Astrocyte of the cerebellum (primary cell): ENCODE measurements at regions not wholly inside any gene's neighbourhood (a gene's known extent, or its start where the extent isn't known, plus 50 kb on each side); places are given as distances from the start of the nearest gene placed in this dataset.

Experiments used
- DNase-seq: peaks from one replicate; pipeline ENCODE4 v3.0.0-alpha.2; 2011; ENCODE audit warnings: low read depth
- H3K4me3 ChIP-seq: 2 replicates; pipeline ENCODE4 v1.5.1; 2011; ENCODE audit warnings: mild to moderate bottlenecking, low read depth, low read length, moderate library complexity
- in situ Hi-C: cut with HindIII; loops from 2 replicates; pipeline ENCODE4 v1.10.0; 2017; ENCODE audit warnings: low sequenced_read_pairs
- TF ChIP-seq, protein P1 (sequence below): IDR thresholded peaks from 2 replicates; pipeline ENCODE4 v1.5.1; 2012; ENCODE audit warnings: low read length, low read depth, moderate library complexity, mild to moderate bottlenecking; ENCODE audit errors: missing control alignments

GRCh38 chr12:116393255-116393654 lies 115.8 kb upstream of the MED13L start:
- in situ Hi-C loops, result loop anchor here (5.0 kb wide), 2 partner anchors 41 to 64 kb away; no protein-coding TSS in a partner anchor
- DNase-seq, result no peak
- H3K4me3 ChIP-seq, result no peak overlapping the region
- TF ChIP-seq, protein P1, sequence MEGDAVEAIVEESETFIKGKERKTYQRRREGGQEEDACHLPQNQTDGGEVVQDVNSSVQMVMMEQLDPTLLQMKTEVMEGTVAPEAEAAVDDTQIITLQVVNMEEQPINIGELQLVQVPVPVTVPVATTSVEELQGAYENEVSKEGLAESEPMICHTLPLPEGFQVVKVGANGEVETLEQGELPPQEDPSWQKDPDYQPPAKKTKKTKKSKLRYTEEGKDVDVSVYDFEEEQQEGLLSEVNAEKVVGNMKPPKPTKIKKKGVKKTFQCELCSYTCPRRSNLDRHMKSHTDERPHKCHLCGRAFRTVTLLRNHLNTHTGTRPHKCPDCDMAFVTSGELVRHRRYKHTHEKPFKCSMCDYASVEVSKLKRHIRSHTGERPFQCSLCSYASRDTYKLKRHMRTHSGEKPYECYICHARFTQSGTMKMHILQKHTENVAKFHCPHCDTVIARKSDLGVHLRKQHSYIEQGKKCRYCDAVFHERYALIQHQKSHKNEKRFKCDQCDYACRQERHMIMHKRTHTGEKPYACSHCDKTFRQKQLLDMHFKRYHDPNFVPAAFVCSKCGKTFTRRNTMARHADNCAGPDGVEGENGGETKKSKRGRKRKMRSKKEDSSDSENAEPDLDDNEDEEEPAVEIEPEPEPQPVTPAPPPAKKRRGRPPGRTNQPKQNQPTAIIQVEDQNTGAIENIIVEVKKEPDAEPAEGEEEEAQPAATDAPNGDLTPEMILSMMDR, result no peak

DNA sequence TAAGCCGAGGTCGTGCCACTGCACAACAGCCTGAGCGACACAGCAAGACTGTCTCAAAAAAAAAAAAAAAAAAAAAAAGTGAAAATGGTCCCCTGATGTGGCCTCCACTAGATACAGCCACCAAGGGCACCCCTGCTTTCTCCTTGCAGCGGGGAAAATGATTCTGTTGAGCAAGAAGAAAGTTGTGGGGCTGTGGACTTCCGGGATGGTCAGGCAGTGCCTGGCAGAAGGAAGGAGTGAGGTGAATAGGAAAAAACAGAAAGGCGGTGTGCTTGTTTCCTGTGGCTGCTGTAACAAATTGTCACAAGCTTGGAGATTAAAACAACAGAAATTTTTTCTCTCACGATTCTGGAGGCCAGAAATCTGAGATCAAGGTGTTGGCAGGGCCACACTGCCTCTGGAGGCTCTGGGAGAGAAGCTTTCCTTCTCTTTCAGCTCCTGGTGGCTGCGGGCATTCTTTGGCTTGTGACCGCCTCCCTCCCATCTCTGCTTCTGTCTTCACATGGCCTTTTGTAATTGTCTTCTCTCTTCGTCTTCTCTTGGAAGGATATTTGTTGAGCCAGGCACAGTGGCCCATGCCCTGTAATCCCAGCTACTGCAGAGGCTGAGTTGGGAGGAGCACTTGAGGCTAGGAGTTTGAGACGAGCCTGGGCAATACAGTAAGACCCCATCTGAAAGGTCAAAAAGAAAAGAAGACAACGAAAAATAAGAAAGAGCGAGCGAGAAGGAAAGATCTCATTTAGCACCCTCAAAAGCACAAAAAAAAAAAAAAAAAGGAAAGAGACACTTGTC lies 116.6 kb upstream of the MED13L start:
- in situ Hi-C loops, result loop anchor here (5.0 kb wide), 2 partner anchors 42 to 63 kb away; no protein-coding TSS in a partner anchor
- DNase-seq, result no peak
- TF ChIP-seq, protein P1, result no peak

GRCh38 chr12:116395396-116395795 lies 117.9 kb upstream of the MED13L start:
- no peak for DNase-seq
- in situ Hi-C loops, result no loop called here
- no peak overlapping the region for H3K4me3 ChIP-seq
- TF ChIP-seq, protein P1, result no peak

More for the DNA sequence above, 116.6 kb upstream of the MED13L start:
- H3K4me3 ChIP-seq, result no peak overlapping the region

DNA sequence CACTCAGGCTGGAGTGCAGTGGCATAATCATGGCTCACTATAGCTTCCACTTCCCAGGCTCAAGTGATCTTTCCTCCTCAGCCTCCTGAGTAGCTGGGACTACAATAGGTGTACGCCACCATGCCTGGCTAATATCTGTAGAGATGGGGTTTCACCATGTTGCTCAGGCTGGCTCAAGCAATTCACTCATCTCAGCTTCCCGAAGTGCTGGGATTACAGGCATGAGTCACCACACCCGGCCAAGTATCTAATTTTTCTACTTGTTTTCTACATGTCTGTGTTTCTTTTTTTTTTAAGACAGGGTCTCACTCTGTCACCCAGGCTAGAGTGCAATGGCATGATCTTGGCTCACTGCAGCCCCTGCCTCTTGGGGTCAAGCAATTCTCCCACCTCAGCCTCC lies 119.7 kb upstream of the MED13L start:
- TF ChIP-seq, protein P1, result no peak
- in situ Hi-C loops, result no loop called here
- no peak overlapping the region for H3K4me3 ChIP-seq
- DNase-seq, result no peak

GRCh38 chr12:116398193-116398592 lies 120.7 kb upstream of the MED13L start:
- in situ Hi-C loops, result no loop called here
- no peak for DNase-seq
- no peak overlapping the region for H3K4me3 ChIP-seq
- TF ChIP-seq, protein P1, result no peak

DNA sequence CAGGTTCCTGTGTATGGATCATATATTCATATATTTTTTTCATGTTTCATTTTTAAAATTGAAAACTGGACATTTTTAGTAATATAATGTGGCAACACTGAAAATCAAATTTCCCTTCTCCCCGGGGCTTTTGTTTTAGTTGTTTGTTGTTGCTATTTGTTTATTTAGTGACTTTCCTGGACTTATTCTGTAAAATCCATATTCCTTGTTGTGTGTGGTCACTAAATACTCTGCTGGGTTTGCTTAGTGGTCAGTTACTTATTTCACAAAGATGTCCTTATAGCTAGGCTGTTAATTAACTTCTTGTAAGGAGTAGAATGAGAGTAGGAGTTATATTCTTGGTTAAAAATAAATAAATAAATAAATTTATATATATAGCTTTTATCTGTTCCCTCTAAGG lies 121.6 kb upstream of the MED13L start:
- TF ChIP-seq, protein P1, result no peak
- H3K4me3 ChIP-seq, result no peak overlapping the region
- in situ Hi-C loops, result no loop called here

More for the DNA sequence above, 121.6 kb upstream of the MED13L start:
- no peak for DNase-seq
